GM19043 (cell line): ENCODE measurements at regions not wholly inside any gene's neighbourhood (a gene's known extent, or its start where the extent isn't known, plus 50 kb on each side); places are given as distances from the start of the nearest gene placed in this dataset.

Experiments
- ATAC-seq: cut with Tn5 transposase; IDR thresholded peaks from one replicate; pipeline ENCODE4 v1.9.1; 2021; ENCODE audit warnings: low read depth; ENCODE audit not compliant: unreplicated experiment

- ATAC-seq = no peak
These were observed 62.1 kb upstream of the LMO1 start for GRCh38 chr11:8325591-8326304.

- no peak for ATAC-seq
These were observed 59.7 kb upstream of the LMO1 start for GRCh38 chr11:8323161-8323935.

- ATAC-seq = no peak
These were observed 58.2 kb upstream of the LMO1 start for GRCh38 chr11:8321876-8322275.

GRCh38 chr11:8320076-8320475 lies 56.4 kb upstream of the LMO1 start:
- ATAC-seq = no peak

- no peak for ATAC-seq
These were observed 54.9 kb upstream of the LMO1 start for GRCh38 chr11:8318536-8318935.

GRCh38 chr11:8317159-8317558 lies 53.5 kb upstream of the LMO1 start:
- ATAC-seq = no peak

- ATAC-seq = no peak
These were observed 52.3 kb upstream of the LMO1 start for GRCh38 chr11:8315954-8316353.

GRCh38 chr11:8315463-8315862 lies 51.8 kb upstream of the LMO1 start:
- no peak for ATAC-seq

- ATAC-seq = no peak
These were observed 51.2 kb upstream of the LMO1 start for GRCh38 chr11:8314916-8315315.

- ATAC-seq = no peak
These were observed 49.9 kb upstream of the LMO1 start for GRCh38 chr11:8313504-8314090.
